SK-MEL-5 (cell line): ENCODE measurements at regions not wholly inside any gene's neighbourhood (a gene's known extent, or its start where the extent isn't known, plus 50 kb on each side); places are given as distances from the start of the nearest gene placed in this dataset.

Experiments used
- DNase-seq: peaks from one replicate; pipeline ENCODE4 v3.0.0-alpha.2; 2016; ENCODE audit warnings: low read depth, low spot score
- in situ Hi-C: cut with HindIII; loops from 2 replicates; pipeline ENCODE4 v1.10.0; 2016; ENCODE audit warnings: low sequenced_read_pairs, high pct_unique_total_duplicates, low pct_unique_long_range_greater_than_20kb

DNA sequence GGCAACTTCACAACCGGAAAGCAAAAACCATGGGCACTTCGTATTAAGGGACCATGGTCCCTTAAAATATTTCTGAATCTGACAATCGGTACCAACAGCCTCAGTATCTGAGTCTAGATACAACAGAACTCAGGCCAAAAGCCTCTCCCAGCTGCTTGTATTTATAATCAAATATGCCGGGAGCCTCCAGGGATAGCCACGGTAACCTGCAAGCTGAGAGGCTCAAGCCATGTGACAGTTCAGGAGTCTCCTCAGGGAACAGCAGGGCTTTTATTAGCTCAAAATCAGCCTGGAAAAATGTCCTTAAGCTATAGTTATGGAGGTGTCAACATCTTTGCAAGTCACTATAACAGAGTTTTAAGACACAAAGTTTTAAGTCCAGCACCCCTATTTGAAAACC lies 352.8 kb upstream of the GYPC start:
- in situ Hi-C loops, result no loop called here
- DNase-seq, result peak; percentile 5

DNA sequence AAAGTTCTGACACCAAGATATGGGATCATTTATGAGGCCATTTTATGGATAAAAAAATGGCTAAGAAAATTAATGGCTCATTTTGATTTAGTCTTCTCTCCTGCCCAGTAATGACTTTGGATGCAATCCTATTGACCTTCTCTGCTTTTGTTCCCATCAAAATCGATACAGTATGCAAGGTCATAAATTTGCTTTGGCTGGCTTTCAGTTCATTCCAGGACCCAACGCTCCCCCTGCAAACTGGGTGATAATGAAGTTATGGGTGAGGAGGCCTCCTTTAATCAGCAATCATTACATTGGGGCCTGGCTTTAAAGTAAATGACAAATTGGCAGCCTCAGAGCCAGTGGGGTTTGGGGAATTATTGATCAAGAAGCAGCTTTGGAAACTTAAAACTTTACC lies 351.8 kb upstream of the GYPC start:
- in situ Hi-C loops, result no loop called here
- DNase-seq, result no peak

DNA sequence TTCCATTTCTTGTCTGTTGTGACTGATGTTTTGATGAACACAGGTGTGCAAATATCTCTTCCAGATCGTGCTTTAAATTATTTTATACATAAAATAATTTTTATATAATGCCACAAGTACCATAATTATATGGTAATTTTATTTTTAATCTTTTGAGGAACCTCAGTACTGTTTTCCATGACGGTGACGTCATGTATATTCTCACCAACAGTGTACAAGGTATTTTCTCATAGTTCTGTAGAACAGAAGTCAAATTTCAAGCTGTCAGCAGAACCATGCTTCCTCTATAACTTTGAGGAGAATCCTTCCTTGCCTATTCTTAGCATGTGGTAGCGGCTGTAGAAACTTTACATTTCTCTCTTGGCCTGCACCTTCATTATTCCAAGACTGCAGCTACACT lies 349.4 kb upstream of the GYPC start:
- no peak for DNase-seq
- in situ Hi-C loops, result no loop called here

DNA sequence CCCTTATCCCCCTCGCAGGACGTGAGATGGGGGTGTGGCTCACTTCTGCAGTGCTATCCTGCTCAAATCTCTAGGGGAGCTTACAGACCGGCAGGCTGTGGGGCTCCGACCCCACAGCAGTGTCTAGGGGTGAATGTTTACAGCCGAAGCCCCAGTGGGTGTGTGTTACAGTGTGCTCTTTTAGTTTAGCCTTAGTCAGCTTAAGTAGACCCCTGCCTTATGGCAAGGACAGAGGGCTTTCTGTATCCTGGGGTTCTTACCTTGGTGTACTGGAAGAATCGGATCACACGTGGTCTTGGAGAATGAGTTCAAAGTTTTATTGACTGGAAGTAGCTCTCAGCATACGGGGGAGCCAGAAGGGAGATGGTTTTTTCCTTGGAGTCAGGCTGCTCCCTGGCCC lies 348.2 kb upstream of the GYPC start:
- DNase-seq, result no peak
- in situ Hi-C loops, result no loop called here

DNA sequence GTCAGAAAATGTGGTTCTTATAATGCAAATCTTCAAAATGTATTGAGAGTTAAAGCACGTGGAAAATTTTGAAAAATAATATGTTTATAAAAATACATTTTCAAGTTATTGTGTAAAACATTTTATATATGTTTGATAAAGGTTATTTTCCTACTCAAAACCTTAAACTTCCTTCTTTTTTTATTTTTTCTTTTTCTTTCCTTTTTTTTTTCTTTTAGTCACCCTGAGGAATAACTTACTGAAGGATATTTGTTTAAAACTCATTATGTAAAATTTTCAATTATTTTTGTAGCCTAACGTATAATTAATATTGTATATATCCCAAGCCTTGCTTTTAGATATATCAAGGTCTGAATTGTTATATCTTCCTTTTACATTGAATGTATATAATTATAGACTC lies 346.8 kb upstream of the GYPC start:
- no peak for DNase-seq
- in situ Hi-C loops, result no loop called here

DNA sequence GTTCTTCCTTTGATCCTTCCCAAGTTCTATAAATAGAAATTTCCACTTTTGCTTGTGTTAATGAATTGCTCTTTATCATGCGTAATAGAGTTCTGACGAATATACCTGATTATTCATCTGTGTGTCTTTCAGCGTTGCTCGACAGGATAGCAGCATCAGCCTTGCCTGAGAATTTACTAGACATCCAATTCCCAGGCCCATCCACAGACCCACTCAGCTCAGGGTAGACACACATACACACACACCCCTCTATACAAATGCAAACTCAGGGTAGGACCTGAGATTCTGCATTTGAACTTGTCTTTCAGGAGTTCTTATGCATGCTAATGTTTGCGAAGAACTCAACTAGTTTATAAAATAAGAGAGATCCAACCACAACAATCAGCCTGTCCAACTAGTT lies 343.4 kb upstream of the GYPC start:
- in situ Hi-C loops, result no loop called here

DNA sequence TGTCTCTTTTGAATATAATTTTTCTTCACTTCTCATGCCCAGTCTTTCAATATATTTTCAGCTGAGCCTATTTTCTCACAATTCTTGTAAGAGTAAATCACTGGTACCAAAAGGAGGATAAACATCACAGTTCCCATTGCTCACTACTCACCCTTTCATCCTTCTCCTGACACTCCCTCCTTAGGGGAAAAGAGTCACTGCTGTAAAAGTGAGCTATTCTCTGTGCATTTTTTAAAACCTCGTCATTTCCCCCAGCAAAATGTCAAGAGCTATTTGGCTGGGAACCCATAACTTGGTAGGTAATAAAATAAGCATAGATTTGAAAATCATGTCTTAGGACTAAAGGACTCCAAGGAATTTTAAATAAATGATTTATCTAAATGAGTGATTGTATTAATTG lies 340.1 kb upstream of the GYPC start:
- in situ Hi-C loops, result no loop called here
- DNase-seq, result no peak

More for the DNA sequence above, 343.4 kb upstream of the GYPC start:
- DNase-seq, result no peak

DNA sequence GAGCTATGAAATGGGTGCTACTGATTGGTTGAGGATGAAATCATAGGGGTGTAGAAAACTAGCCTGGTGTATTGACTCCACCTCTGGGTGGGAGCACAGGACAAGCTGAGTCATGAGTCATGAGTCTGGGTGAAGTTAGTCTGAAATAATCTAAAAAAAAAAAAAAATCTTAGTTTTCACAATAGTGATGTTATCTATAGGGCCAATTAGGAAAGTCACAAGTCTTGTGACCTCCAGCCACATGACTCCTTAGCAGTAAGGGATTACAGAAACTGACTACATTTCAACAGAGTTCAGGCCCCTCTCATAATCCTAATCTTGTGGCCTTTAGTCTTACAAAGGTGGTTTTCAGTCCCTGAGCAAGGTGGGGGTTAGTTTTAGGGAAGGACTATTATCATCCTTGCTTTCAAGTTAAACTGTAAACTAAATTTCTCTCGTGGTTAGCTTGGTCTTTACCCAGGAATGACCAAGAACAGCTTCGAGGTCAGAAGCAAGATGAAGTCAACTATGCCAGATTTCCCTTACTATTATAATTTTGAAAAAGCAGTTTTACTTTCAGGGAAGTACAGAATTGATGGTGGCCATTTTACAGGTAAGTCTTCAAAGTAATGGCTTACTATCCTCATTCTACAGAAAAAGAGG lies 338.0 kb upstream of the GYPC start:
- DNase-seq, result peak; percentile 11

DNA sequence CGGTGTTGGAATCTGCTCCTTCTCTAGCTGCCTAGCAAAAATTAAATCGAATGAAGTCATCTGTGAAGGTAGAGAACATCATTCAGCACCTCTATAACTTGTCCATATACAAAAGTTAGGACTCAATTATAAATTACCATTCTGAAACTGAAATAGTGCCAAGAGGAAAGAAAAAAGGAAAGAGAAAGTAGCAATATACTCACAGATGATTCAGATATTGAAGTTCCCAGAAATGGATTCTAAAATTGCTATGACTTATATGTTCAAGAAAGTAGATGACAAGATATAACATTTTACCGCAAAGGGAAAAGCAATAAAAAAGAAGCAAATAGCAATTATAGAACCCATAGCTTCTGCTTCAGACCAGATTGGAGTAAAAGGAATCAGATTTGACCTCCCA lies 333.6 kb upstream of the GYPC start:
- in situ Hi-C loops, result no loop called here
- DNase-seq, result no peak

More for the DNA sequence above, 338.0 kb upstream of the GYPC start:
- in situ Hi-C loops, result no loop called here

DNA sequence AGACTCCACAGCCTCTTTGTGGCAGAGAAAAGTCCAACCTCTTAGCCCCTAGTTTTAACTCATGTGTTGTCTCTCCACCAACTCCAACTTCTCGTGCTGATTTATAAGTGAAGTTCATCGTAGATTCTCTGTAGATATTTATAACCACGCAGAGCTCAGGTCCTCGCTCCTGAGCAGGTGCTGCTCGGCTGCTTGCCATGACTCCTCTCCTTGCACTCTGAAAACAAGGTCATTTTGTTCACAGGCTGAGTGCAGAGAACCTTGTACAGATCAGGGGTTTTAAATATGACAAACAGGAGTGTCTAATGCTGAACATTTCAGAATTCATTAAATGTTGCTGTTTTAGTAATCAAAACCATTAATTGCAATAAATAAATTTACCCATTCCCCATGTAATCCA lies 330.8 kb upstream of the GYPC start:
- in situ Hi-C loops, result no loop called here
- DNase-seq, result no peak

DNA sequence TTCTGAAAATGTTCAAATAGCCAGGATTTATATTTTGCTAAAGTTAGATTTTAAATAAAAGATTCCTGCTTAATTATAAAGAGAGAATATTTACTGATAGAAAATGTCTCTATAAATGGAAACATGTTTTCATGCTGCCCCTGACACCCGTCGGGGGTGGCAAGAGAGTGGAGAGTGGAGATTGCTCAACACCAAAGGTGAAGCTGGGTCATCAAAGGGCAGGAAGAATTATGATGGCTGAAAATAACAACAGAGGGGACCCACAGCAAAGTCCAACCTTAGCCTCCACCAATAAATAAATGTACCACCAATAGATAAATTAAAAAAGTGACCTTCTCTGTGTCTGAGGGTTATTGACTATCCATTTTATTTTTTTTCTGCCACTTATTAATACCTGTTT lies 326.8 kb upstream of the GYPC start:
- no peak for DNase-seq
- in situ Hi-C loops, result no loop called here

DNA sequence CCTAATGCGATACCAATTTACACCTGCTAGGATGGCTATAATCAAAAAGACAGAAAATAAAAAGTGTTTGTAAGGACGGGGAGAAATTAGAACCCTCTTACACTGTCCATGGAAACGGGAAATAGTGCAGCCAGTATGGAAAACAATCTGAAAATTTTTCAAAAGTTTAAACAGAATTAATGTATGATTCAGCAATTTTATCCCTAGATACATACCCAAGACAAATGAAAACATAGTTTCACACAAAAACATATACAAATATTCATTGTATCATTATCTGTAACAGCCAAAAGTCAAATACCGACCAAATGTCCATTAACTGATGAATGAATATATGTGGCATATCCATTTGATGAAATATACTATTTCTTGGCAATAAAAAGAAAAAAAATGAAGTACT lies 313.5 kb upstream of the GYPC start:
- DNase-seq, result no peak
- in situ Hi-C loops, result no loop called here

DNA sequence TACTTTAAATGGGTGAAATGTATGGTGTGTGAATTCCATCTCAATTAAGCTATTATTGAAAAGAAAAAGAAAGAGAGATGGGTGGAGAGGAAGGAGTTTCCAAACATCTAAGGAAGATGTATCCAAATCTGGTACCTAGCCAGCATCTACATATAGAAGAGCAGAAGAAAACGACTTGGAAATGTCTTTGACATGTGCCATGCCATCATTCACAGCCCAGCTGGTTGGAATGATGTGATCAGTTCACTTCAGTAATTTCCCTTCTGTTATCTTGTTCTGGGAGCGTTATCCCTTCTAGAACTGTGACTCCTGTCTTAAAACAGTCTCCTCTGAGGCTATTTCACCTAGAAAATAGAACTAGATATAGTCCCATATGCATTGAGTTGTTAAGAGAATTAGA lies 312.8 kb upstream of the GYPC start:
- in situ Hi-C loops, result no loop called here
- DNase-seq, result no peak

DNA sequence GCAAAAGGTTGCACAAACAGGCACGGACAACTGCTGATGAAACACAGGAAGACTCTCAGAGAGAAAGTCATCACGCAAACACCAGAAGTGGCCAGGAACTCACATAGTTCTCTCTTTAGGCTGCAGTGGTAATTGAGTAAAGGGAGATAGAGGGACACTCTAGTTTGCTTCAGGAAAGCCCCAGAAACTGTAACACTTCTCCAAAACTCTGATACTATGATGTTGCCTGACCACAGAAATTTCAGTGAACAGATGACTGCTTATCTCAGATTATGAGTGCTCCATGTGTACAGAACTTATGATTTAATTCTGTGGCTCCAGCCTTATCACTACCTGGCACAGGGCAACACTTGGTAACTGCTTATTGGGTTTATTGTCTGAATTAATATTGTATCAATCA lies 311.5 kb upstream of the GYPC start:
- in situ Hi-C loops, result no loop called here
- DNase-seq, result no peak

DNA sequence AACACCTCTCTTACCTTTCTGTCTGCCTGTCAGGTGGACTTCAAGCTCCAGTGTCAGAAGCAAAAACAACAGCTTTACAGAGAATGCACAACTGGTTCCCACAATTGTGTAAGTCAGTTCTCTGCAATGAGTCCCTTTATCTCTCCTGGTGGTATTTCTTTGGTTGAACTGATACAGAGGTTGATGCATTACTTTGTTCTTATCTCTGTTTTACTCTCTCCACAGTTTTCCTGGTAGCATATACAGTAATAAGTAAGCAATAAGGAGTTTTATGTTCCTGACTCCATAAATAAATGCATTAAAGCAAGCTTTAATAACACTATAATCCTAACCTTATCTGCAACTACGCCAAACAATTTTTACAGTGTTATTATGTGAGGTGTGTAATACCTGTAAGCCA lies 310.3 kb upstream of the GYPC start:
- in situ Hi-C loops, result no loop called here
- DNase-seq, result no peak

DNA sequence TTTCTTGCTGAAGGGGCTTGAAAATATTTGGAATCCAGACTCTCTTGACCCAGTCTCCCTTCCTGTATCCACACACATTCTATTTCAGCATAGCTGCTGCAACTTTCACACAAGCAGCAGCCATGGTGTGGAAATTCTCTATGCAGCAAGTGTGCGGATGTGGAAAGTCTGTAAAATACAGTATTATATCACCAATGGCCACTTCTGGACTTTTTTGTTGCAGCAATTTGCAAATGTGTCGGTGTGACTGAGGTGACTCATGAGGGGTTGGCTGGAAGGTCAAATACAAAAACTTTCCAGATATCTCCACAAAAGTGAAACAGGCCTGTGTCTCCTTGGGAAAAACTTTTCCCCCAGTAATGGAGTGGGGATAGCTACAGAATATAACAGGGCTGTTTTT lies 299.3 kb upstream of the GYPC start:
- DNase-seq, result no peak
- in situ Hi-C loops, result no loop called here

DNA sequence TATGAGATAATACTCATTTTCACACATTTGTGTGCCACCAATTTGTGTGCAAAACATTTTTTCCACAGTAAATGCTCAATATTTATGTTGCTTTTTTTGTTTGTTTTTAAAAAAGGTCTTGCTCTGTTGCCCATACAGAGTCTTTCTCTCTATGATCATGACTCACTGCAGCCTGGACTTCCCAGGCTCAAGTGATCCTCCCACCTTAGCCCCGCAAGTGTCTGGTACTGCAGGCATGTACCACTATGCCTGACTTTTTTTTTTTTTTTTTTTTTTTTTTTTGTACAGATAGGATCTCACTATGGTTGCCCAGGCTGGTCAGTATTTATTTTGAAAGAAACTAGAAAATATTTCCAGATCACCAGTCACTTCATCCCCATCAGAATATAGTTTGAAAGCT lies 297.8 kb upstream of the GYPC start:
- DNase-seq, result no peak
- in situ Hi-C loops, result no loop called here

DNA sequence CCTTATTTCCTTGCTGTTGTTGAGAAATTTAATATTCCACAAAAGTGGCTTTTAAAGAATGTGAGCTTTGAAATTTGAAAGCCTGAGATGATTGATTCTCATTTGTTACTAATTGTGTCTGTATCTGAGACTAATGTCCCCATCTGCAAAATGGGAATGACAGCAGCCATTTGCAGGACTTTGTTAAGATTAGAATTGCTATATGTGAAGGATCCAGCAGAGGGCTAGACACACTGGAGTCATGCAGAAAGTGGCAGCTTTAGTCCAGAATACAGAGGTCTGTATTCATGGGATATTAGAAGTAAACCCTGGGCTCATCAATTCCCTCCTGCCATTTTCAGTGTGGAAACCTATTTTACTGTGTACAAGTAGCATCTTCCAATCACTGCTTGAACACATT lies 296.5 kb upstream of the GYPC start:
- in situ Hi-C loops, result no loop called here
- DNase-seq, result peak; percentile 74

DNA sequence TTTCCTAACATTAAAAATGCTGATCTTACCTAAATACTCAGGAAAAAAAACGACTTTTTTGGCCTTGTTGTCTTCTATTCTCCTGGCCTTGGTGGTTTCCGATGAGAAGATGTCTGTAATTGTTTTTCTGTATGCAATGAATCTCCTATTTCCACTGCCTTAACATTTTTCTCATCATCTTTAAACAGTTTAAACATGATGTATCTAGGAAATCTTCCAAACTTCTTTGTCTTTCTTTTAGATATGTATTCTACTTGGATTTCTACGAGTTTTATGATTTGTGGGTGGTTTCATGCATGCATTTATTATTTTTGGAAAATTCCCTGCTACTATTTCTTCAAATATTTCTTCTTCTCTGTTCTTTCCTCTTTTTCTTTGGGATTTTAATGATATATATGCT lies 288.6 kb upstream of the GYPC start:
- in situ Hi-C loops, result no loop called here
- DNase-seq, result no peak

DNA sequence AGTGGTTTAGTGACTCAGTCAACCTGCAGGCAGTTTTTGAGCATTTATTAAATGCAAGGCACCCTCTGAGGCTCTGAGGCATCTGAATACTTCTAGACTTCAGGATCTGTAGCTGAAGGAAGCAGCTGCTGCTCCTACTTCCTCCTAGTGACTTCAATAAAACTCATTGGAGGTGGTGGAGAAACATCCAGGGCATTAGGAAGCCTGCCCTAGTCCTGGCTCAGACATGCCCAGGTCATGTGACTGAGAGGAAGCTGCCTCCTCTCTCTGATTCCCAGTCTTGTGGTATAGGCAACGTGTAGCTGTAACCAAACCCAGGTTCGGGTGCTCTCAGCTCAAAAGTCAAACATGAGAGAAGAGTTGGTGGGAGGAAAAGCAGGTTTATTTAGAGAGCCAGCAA lies 287.2 kb upstream of the GYPC start:
- DNase-seq, result peak; percentile 18
- in situ Hi-C loops, result no loop called here
